GM23338 (cell line): ENCODE measurements at regions not wholly inside any gene's neighbourhood (a gene's known extent, or its start where the extent isn't known, plus 50 kb on each side); places are given as distances from the start of the nearest gene placed in this dataset.

Experiments
- ATAC-seq: fragments of 200-7000 bp; cut with Tn5 transposase; 3 replicates; pipeline ENCODE4 v1.9.1; 2020
- DNase-seq: peaks from one replicate; pipeline ENCODE4 v3.0.0-alpha.2; 2015; ENCODE audit warnings: low spot score
- H2AFZ ChIP-seq: fragments of 200-600 bp; sonication (generic); 2 replicates; pipeline ENCODE4 v1.8.0; 2016; ENCODE audit warnings: antibody characterized with exemption, mild to moderate bottlenecking, moderate library complexity
- H3F3A ChIP-seq: fragments of 200-600 bp; sonication (generic); replicated peaks from 2 replicates; pipeline ENCODE4 v1.8.0; 2017; ENCODE audit warnings: antibody characterized with exemption, mixed run types, low read depth
- H3K27ac ChIP-seq: fragments of 200-600 bp; sonication (generic); 2 replicates; pipeline ENCODE4 v1.6.1; 2016; ENCODE audit warnings: low read depth
- H3K27me3 ChIP-seq: fragments of 200-600 bp; sonication (generic); 2 replicates; pipeline ENCODE4 v1.8.0; 2016; ENCODE audit warnings: mild to moderate bottlenecking, mixed run types, moderate library complexity; ENCODE audit not compliant: insufficient read depth
- H3K36me3 ChIP-seq: fragments of 200-600 bp; sonication (generic); 2 replicates; pipeline ENCODE4 v1.8.0; 2016; ENCODE audit warnings: mild to moderate bottlenecking; ENCODE audit not compliant: insufficient read depth
- H3K4me1 ChIP-seq: fragments of 200-600 bp; sonication (generic); 2 replicates; pipeline ENCODE4 v1.8.0; 2016; ENCODE audit warnings: mild to moderate bottlenecking, moderate library complexity; ENCODE audit not compliant: insufficient read depth
- H3K4me2 ChIP-seq: fragments of 200-600 bp; sonication (generic); 2 replicates; pipeline ENCODE4 v1.7.1; 2017; ENCODE audit warnings: mixed run types
- H3K4me3 ChIP-seq: fragments of 200-600 bp; sonication (generic); 2 replicates; pipeline ENCODE4 v1.6.1; 2016; ENCODE audit warnings: mixed run types
- H3K79me2 ChIP-seq: fragments of 200-600 bp; sonication (generic); replicated peaks from 2 replicates; pipeline ENCODE4 v1.8.0; 2017; ENCODE audit warnings: mild to moderate bottlenecking; ENCODE audit not compliant: insufficient read depth
- H3K9me2 ChIP-seq: fragments of 200-600 bp; sonication (generic); 2 replicates; pipeline ENCODE4 v1.8.0; 2017; ENCODE audit not compliant: insufficient read depth
- H4K20me1 ChIP-seq: fragments of 200-600 bp; sonication (generic); replicated peaks from 2 replicates; pipeline ENCODE4 v1.8.0; 2017; ENCODE audit warnings: mild to moderate bottlenecking; ENCODE audit not compliant: insufficient read depth
- H3K27ac Mint-ChIP-seq: 2 replicates; pipeline ENCODE4 v1.8.0; 2020; ENCODE audit warnings: inconsistent platforms, mild to moderate bottlenecking, moderate library complexity, mixed read lengths
- H3K27me3 Mint-ChIP-seq: 3 replicates; pipeline ENCODE4 v1.8.0; 2022; ENCODE audit warnings: low read depth, mild to moderate bottlenecking, moderate library complexity, mixed read lengths, inconsistent platforms; ENCODE audit not compliant: insufficient read depth, poor library complexity
- H3K36me3 Mint-ChIP-seq: 3 replicates; pipeline ENCODE4 v1.8.0; 2021; ENCODE audit warnings: low read depth, mild to moderate bottlenecking, inconsistent platforms, moderate library complexity, mixed read lengths
- H3K4me1 Mint-ChIP-seq: 3 replicates; pipeline ENCODE4 v1.8.0; 2020; ENCODE audit warnings: mild to moderate bottlenecking, inconsistent platforms, mixed read lengths
- H3K4me3 Mint-ChIP-seq: 3 replicates; pipeline ENCODE4 v1.8.0; 2021; ENCODE audit warnings: moderate library complexity, mild to moderate bottlenecking, inconsistent platforms, mixed read lengths
- H3K9me3 Mint-ChIP-seq: 3 replicates; pipeline ENCODE4 v1.8.0; 2020; ENCODE audit warnings: moderate library complexity, mild to moderate bottlenecking, inconsistent platforms, mixed read lengths
- ETS1 ChIP-seq: IDR thresholded peaks from 2 replicates; pipeline ENCODE4 v1.6.1; 2016; ENCODE audit warnings: antibody characterized with exemption
- EZH2 ChIP-seq: fragments of 200-600 bp; sonication (generic); IDR thresholded peaks from one replicate; pipeline ENCODE4 v1.8.0; 2017; ENCODE audit warnings: antibody characterized with exemption, mild to moderate bottlenecking, low read depth; ENCODE audit not compliant: unreplicated experiment
- EZH2phosphoT487 ChIP-seq: fragments of 200-600 bp; sonication (generic); IDR thresholded peaks from one replicate; pipeline ENCODE4 v1.8.1; 2018; ENCODE audit warnings: antibody characterized with exemption; ENCODE audit not compliant: unreplicated experiment
- POLR2AphosphoS5 ChIP-seq: IDR thresholded peaks from 2 replicates; pipeline ENCODE4 v1.6.1; 2016; ENCODE audit warnings: antibody characterized with exemption, low read depth
- STAT1 ChIP-seq: IDR thresholded peaks from one replicate; pipeline ENCODE4 v1.6.1; 2016; ENCODE audit warnings: antibody characterized with exemption; ENCODE audit not compliant: unreplicated experiment
- ZNF114 ChIP-seq: fragments of 250-450 bp; sonication (Bioruptor Pico); IDR thresholded peaks from 2 replicates; pipeline ENCODE4 v1.5.0; 2020; ENCODE audit warnings: mild to moderate bottlenecking, moderate library complexity
- ZNF331 ChIP-seq: fragments of 250-450 bp; sonication (Bioruptor Pico); IDR thresholded peaks from 2 replicates; pipeline ENCODE4 v1.5.0; 2020; ENCODE audit warnings: low read depth, mild to moderate bottlenecking, moderate library complexity
- ZNF462 ChIP-seq: fragments of 250-450 bp; sonication (Bioruptor Pico); IDR thresholded peaks from 2 replicates; pipeline ENCODE4 v1.5.0; 2020; ENCODE audit warnings: mild to moderate bottlenecking, moderate library complexity
- TF ChIP-seq, protein P1 (sequence below), 2 experiments: fragments of 200-600 bp in 1 of 2; sonication (generic) in 1 of 2; conservative IDR thresholded peaks; 2 replicates each; pipeline versions ENCODE4 v1.5.1 to v1.6.1; 2016 to 2017; ENCODE audit warnings: antibody characterized with exemption in 2 of 2, low read depth in 2 of 2, mild to moderate bottlenecking in 2 of 2, moderate library complexity in 1 of 2

GRCh38 chr17:79330696-79331095 is 256.1 kb downstream of the ENGASE start:
- Histone ChIP-seq H3K4me3 (no peak overlapping the region), H3K9me2 (no peaks in the 10 kb centered on the region), H3K36me3 (no peaks in the 10 kb centered on the region), H3K27me3 (no peaks in the 10 kb centered on the region), H2AFZ (no peak overlapping the region), H3K4me1 (no peaks in the 10 kb centered on the region), H4K20me1 (no peaks in the 10 kb centered on the region), H3K79me2 (no peaks in the 10 kb centered on the region), H3K4me2 (no peak overlapping the region), H3K27ac (no peak overlapping the region), H3F3A (no peaks in the 10 kb centered on the region)
- Mint-ChIP-seq H3K9me3 (no peaks in the 10 kb centered on the region; the same call in 2 of the 3 replicates), H3K27me3 (peaks cover 16% of the 10 kb centered on the region), H3K4me3 (no peak overlapping the region), H3K4me1 (peaks cover 29% of the 10 kb centered on the region), H3K36me3 (no peaks in the 10 kb centered on the region), H3K27ac (no peak overlapping the region)
- DNase-seq (no peak), ATAC-seq (no peak)
- TF ChIP-seq ZNF114 (CRISPR knock-in tag) = no peak

- Histone ChIP-seq H3K27me3 (no peaks in the 10 kb centered on the region), H3K9me2 (no peaks in the 10 kb centered on the region), H4K20me1 (no peaks in the 10 kb centered on the region), H3K4me3 (no peak overlapping the region), H3K36me3 (no peaks in the 10 kb centered on the region), H3K4me1 (no peaks in the 10 kb centered on the region), H2AFZ (no peak overlapping the region), H3F3A (no peaks in the 10 kb centered on the region), H3K27ac (no peak overlapping the region), H3K79me2 (no peaks in the 10 kb centered on the region), H3K4me2 (no peak overlapping the region)
- TF ChIP-seq ETS1 (no peak), ZNF331 (no peak), EZH2phosphoT487 (no peak), ZNF114 (CRISPR knock-in tag) (no peak), ZNF462 (CRISPR knock-in tag) (no peak), STAT1 (no peak), POLR2AphosphoS5 (no peak), EZH2 (no peak)
- TF ChIP-seq, protein P1, sequence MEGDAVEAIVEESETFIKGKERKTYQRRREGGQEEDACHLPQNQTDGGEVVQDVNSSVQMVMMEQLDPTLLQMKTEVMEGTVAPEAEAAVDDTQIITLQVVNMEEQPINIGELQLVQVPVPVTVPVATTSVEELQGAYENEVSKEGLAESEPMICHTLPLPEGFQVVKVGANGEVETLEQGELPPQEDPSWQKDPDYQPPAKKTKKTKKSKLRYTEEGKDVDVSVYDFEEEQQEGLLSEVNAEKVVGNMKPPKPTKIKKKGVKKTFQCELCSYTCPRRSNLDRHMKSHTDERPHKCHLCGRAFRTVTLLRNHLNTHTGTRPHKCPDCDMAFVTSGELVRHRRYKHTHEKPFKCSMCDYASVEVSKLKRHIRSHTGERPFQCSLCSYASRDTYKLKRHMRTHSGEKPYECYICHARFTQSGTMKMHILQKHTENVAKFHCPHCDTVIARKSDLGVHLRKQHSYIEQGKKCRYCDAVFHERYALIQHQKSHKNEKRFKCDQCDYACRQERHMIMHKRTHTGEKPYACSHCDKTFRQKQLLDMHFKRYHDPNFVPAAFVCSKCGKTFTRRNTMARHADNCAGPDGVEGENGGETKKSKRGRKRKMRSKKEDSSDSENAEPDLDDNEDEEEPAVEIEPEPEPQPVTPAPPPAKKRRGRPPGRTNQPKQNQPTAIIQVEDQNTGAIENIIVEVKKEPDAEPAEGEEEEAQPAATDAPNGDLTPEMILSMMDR (conservative IDR thresholded peaks at IDR 0.05; ENCODE audit: low read depth in 2 of 2) = no peak
- Mint-ChIP-seq H3K9me3 (no peaks in the 10 kb centered on the region), H3K27ac (no peak overlapping the region), H3K27me3 (peaks cover 16% of the 10 kb centered on the region), H3K4me3 (no peak overlapping the region), H3K4me1 (peaks cover 27% of the 10 kb centered on the region), H3K36me3 (no peaks in the 10 kb centered on the region)
- ATAC-seq (no peak), DNase-seq (no peak)
These were observed 255.6 kb downstream of the ENGASE start for GRCh38 chr17:79330229-79330628.
